ENCODE measurements at regions not wholly inside any gene's neighbourhood (a gene's known extent, or its start where the extent isn't known, plus 50 kb on each side); places are given as distances from the start of the nearest gene placed in this dataset.

- Mint-ChIP-seq H3K27ac (no peak overlapping the region), H3K36me3 (ENCODE audit: low read depth) (no peaks in the 10 kb centered on the region), H3K9me3 (no peaks in the 10 kb centered on the region), H3K27me3 (ENCODE audit: low read depth, poor library complexity) (peaks cover 3% of the 10 kb centered on the region), H3K4me3 (no peak overlapping the region), H3K4me1 (no peaks in the 10 kb centered on the region)
- TF ChIP-seq, protein P1, sequence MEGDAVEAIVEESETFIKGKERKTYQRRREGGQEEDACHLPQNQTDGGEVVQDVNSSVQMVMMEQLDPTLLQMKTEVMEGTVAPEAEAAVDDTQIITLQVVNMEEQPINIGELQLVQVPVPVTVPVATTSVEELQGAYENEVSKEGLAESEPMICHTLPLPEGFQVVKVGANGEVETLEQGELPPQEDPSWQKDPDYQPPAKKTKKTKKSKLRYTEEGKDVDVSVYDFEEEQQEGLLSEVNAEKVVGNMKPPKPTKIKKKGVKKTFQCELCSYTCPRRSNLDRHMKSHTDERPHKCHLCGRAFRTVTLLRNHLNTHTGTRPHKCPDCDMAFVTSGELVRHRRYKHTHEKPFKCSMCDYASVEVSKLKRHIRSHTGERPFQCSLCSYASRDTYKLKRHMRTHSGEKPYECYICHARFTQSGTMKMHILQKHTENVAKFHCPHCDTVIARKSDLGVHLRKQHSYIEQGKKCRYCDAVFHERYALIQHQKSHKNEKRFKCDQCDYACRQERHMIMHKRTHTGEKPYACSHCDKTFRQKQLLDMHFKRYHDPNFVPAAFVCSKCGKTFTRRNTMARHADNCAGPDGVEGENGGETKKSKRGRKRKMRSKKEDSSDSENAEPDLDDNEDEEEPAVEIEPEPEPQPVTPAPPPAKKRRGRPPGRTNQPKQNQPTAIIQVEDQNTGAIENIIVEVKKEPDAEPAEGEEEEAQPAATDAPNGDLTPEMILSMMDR (IDR thresholded peaks at IDR 0.05), result no peak
- DNase-seq, result no peak
These were observed 197.6 kb upstream of the MC4R start for GRCh38 chr18:60570172-60570571.

DNA sequence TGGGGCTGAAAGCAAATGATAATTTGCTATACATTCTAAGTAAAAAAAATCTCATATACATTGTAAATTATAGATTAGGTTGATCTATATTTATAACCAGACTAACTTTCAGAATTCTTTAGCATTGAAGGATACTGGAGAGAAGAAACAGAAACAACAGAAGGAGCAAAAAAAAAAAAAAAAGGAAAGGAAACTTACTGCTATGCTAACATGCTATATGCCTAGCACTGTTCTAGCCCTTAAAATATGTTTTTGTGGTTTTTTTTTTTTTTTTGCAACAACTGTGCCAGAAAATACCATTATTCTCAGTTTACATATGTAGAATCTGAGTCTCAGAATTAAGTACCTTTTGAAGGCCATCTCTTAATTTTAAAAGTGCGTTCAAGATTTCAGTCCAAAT is 204.9 kb upstream of the MC4R start:
- no peaks in the 10 kb centered on the region for H3K4me1 Mint-ChIP-seq
- TF ChIP-seq, protein P1 (IDR thresholded peaks at IDR 0.05), result no peak
- H3K27ac Mint-ChIP-seq, result no peak overlapping the region

GRCh38 chr18:60585670-60586069 is 213.1 kb upstream of the MC4R start:
- no peak overlapping the region for H3K27ac Mint-ChIP-seq
- no peaks in the 10 kb centered on the region for H3K36me3 Mint-ChIP-seq (ENCODE audit: low read depth)
- no peaks in the 10 kb centered on the region for H3K4me1 Mint-ChIP-seq
- DNase-seq, result no peak
- no peak overlapping the region for H3K4me3 Mint-ChIP-seq
- TF ChIP-seq, protein P1 (IDR thresholded peaks at IDR 0.05), result no peak
- no peaks in the 10 kb centered on the region for H3K9me3 Mint-ChIP-seq
- H3K27me3 Mint-ChIP-seq (ENCODE audit: low read depth, poor library complexity), result peaks cover 1% of the 10 kb centered on the region

More for the DNA sequence above, 204.9 kb upstream of the MC4R start:
- no peak for DNase-seq
- Mint-ChIP-seq H3K36me3 (ENCODE audit: low read depth) (no peaks in the 10 kb centered on the region), H3K27me3 (ENCODE audit: low read depth, poor library complexity) (peaks cover 3% of the 10 kb centered on the region), H3K9me3 (no peaks in the 10 kb centered on the region), H3K4me3 (no peak overlapping the region)

DNA sequence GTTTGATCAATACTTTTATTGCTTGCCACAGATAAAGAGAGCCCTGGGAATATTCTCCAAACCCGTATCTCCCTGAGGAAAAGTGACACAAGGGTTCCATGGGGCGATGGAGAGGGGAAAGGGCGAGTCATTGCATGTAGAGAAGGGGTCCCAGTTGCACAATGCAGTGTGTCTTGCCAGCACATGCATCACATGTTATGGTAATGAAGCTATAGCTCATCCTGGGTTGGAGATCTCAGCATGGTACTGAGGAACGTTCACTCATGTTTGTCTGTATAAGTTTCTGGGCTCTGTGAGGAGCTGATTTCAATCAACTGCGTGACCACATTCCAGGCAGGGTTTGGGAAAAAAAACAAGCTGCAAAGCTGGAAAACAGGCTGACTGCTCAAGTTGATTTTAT is 220.7 kb upstream of the MC4R start:
- Mint-ChIP-seq H3K4me3 (no peak overlapping the region), H3K9me3 (no peaks in the 10 kb centered on the region), H3K4me1 (no peaks in the 10 kb centered on the region), H3K27me3 (ENCODE audit: low read depth, poor library complexity) (peaks cover 4% of the 10 kb centered on the region), H3K27ac (no peak overlapping the region), H3K36me3 (ENCODE audit: low read depth) (no peaks in the 10 kb centered on the region)
- no peak for DNase-seq
- TF ChIP-seq, protein P1 (IDR thresholded peaks at IDR 0.05), result no peak

- Mint-ChIP-seq H3K9me3 (no peaks in the 10 kb centered on the region), H3K27ac (no peak overlapping the region), H3K27me3 (ENCODE audit: low read depth, poor library complexity) (no peaks in the 10 kb centered on the region), H3K4me1 (no peaks in the 10 kb centered on the region), H3K36me3 (ENCODE audit: low read depth) (no peaks in the 10 kb centered on the region), H3K4me3 (no peak overlapping the region)
- TF ChIP-seq, protein P1 (IDR thresholded peaks at IDR 0.05), result no peak
- DNase-seq, result no peak
These were observed 224.4 kb upstream of the MC4R start for GRCh38 chr18:60596928-60597327.

DNA sequence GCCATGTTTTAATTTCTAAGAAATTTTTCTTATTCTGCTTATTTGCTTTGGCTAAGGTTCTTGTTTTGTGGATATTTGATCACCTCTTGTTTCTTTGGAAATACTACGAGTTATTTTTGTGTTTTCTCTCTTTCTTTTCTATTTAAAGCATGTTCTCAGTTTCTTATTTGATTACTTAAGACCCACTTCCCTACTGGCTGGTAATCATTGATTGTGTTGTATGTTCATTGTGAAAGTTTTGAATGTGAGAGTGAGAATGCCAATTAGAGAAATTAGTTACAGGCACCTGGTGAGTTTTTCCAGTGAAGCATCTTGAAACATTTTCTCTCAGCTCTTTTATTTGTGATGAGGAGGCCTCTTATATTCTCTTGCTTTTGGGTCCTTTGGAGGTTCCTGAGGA is 226.7 kb upstream of the MC4R start:
- no peaks in the 10 kb centered on the region for H3K4me1 Mint-ChIP-seq
- no peak overlapping the region for H3K27ac Mint-ChIP-seq
- DNase-seq, result no peak
- TF ChIP-seq, protein P1 (IDR thresholded peaks at IDR 0.05), result no peak
- no peaks in the 10 kb centered on the region for H3K9me3 Mint-ChIP-seq
- no peak overlapping the region for H3K4me3 Mint-ChIP-seq
- no peaks in the 10 kb centered on the region for H3K27me3 Mint-ChIP-seq (ENCODE audit: low read depth, poor library complexity)
- H3K36me3 Mint-ChIP-seq (ENCODE audit: low read depth), result no peaks in the 10 kb centered on the region
